GM12891 (cell line): ENCODE measurements at regions not wholly inside any gene's neighbourhood (a gene's known extent, or its start where the extent isn't known, plus 50 kb on each side); places are given as distances from the start of the nearest gene placed in this dataset.

Experiments used
- PAX5 ChIP-seq: IDR thresholded peaks from 2 replicates; pipeline ENCODE4 v1.6.1; 2011; ENCODE audit warnings: low read length, moderate library complexity, mild to moderate bottlenecking; ENCODE audit not compliant: insufficient read depth, severe bottlenecking
- POLR2A ChIP-seq: IDR thresholded peaks from 2 replicates; pipeline ENCODE4 v1.6.1; 2011; ENCODE audit warnings: low read depth, low read length, control low read depth
- POLR2AphosphoS5 ChIP-seq: IDR thresholded peaks from 2 replicates; pipeline ENCODE4 v1.6.1; 2011; ENCODE audit warnings: low read depth, low read length, control low read depth
- POU2F2 ChIP-seq: IDR thresholded peaks from 2 replicates; pipeline ENCODE4 v1.6.1; 2011; ENCODE audit warnings: low read depth, mild to moderate bottlenecking, control low read depth, low read length, moderate library complexity
- SPI1 ChIP-seq: IDR thresholded peaks from 2 replicates; pipeline ENCODE4 v1.6.1; 2011; ENCODE audit warnings: low read depth, low read length, control low read depth
- TAF1 ChIP-seq: IDR thresholded peaks from 2 replicates; pipeline ENCODE4 v1.6.1; 2011; ENCODE audit warnings: low read depth, low read length, control low read depth

- TF ChIP-seq POLR2AphosphoS5: no peak
- TF ChIP-seq POU2F2: no peak
- no peak for TF ChIP-seq SPI1
- no peak for TF ChIP-seq TAF1
- no peak for TF ChIP-seq POLR2A
- TF ChIP-seq PAX5: no peak
Observed at GRCh38 chr3:30986551-30986950, 92.1 kb upstream of the GADL1 start.
